Neural progenitor cell (in vitro differentiated cells): ENCODE measurements at regions not wholly inside any gene's neighbourhood (a gene's known extent, or its start where the extent isn't known, plus 50 kb on each side); places are given as distances from the start of the nearest gene placed in this dataset.

Experiments used
- EZH2 ChIP-seq: fragments of 200-600 bp; sonication (generic); IDR thresholded peaks from 2 replicates; pipeline ENCODE4 v1.6.1; 2017; ENCODE audit warnings: antibody characterized with exemption, mild to moderate bottlenecking, moderate library complexity
- EZH2phosphoT487 ChIP-seq: fragments of 200-600 bp; sonication (generic); IDR thresholded peaks from 2 replicates; pipeline ENCODE4 v1.6.1; 2017; ENCODE audit warnings: antibody characterized with exemption
- TF ChIP-seq, protein P1 (sequence below): fragments of 200-600 bp; sonication (generic); IDR thresholded peaks from 2 replicates; pipeline ENCODE4 v1.5.1; 2017; ENCODE audit warnings: antibody characterized with exemption, mild to moderate bottlenecking

DNA sequence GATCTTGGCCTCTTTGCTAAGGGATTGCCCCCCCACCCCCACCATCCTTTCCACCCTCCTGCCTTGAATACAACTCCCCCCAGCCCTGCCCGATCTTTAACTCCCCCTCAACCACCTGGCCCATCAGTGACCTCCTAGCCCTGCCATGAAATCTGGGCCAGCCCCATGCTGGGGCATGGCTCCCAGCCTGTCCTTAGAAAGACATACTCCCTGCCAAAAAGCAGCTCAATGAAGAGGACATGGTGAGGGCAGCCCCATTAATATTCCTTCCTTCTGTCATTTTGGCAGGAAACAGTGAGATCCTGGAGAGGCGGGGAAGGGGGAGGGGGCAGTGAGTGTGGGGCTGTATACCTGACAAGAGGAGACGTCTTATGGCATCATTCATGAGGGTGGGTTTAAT is 66.8 kb upstream of the DISP3 start:
- TF ChIP-seq, protein P1, sequence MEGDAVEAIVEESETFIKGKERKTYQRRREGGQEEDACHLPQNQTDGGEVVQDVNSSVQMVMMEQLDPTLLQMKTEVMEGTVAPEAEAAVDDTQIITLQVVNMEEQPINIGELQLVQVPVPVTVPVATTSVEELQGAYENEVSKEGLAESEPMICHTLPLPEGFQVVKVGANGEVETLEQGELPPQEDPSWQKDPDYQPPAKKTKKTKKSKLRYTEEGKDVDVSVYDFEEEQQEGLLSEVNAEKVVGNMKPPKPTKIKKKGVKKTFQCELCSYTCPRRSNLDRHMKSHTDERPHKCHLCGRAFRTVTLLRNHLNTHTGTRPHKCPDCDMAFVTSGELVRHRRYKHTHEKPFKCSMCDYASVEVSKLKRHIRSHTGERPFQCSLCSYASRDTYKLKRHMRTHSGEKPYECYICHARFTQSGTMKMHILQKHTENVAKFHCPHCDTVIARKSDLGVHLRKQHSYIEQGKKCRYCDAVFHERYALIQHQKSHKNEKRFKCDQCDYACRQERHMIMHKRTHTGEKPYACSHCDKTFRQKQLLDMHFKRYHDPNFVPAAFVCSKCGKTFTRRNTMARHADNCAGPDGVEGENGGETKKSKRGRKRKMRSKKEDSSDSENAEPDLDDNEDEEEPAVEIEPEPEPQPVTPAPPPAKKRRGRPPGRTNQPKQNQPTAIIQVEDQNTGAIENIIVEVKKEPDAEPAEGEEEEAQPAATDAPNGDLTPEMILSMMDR, result no peak
- TF ChIP-seq EZH2, result no peak
- no peak for TF ChIP-seq EZH2phosphoT487
